ENCODE measurements at regions not wholly inside any gene's neighbourhood (a gene's known extent, or its start where the extent isn't known, plus 50 kb on each side); places are given as distances from the start of the nearest gene placed in this dataset.

- Histone ChIP-seq H3K4me1 (no peaks in the 10 kb centered on the region), H3K9ac (no peak overlapping the region), H3K4me2 (no peak overlapping the region), H3K9me3 (ENCODE audit: low read depth) (no peaks in the 10 kb centered on the region), H3K79me2 (ENCODE audit: low read depth) (no peaks in the 10 kb centered on the region), H2AFZ (replicated peaks) (no peak overlapping the region), H3K27ac (no peak overlapping the region), H3F3A (ENCODE audit: low read depth) (no peaks in the 10 kb centered on the region), H3K4me3 (no peak overlapping the region), H3K27me3 (no peaks in the 10 kb centered on the region), H4K20me1 (ENCODE audit: low read depth) (no peaks in the 10 kb centered on the region), H3K36me3 (no peaks in the 10 kb centered on the region)
- no peaks in the 10 kb centered on the region for H3K36me3 Mint-ChIP-seq
- DNase-seq (ENCODE audit: low spot score): no peak
- no peaks in the 10 kb centered on the region for H3K27me3 Mint-ChIP-seq (ENCODE audit: insufficient read depth, low read depth)
- H3K4me3 Mint-ChIP-seq: no peak overlapping the region
- no peaks in the 10 kb centered on the region for H3K4me1 Mint-ChIP-seq
- no peak overlapping the region for H3K27ac Mint-ChIP-seq
- no peaks in the 10 kb centered on the region for H3K9me3 Mint-ChIP-seq
- TF ChIP-seq EZH2 (IDR thresholded peaks at IDR 0.05): no peak
- TF ChIP-seq EZH2phosphoT487 (IDR thresholded peaks at IDR 0.05): no peak
- no peak for TF ChIP-seq CTCF (IDR thresholded peaks at IDR 0.05)
Measured at GRCh38 chr1:115233598-115233997, 104.5 kb downstream of the NGF start.

- H3K9me3 Mint-ChIP-seq: no peaks in the 10 kb centered on the region
- no peak for DNase-seq (ENCODE audit: low spot score)
- Histone ChIP-seq H4K20me1 (ENCODE audit: low read depth) (no peaks in the 10 kb centered on the region), H3K4me1 (no peaks in the 10 kb centered on the region), H3K27me3 (no peaks in the 10 kb centered on the region), H3K9ac (no peak overlapping the region), H3K9me3 (ENCODE audit: low read depth) (no peaks in the 10 kb centered on the region), H3K27ac (no peak overlapping the region), H3K4me3 (no peak overlapping the region), H3K4me2 (no peak overlapping the region), H2AFZ (replicated peaks) (no peak overlapping the region), H3F3A (ENCODE audit: low read depth) (no peaks in the 10 kb centered on the region), H3K79me2 (ENCODE audit: low read depth) (no peaks in the 10 kb centered on the region), H3K36me3 (no peaks in the 10 kb centered on the region)
- H3K27ac Mint-ChIP-seq: no peak overlapping the region
- H3K36me3 Mint-ChIP-seq: no peaks in the 10 kb centered on the region
- H3K4me3 Mint-ChIP-seq: no peak overlapping the region
- no peak for TF ChIP-seq EZH2phosphoT487 (IDR thresholded peaks at IDR 0.05)
- TF ChIP-seq CTCF (IDR thresholded peaks at IDR 0.05): no peak
- TF ChIP-seq EZH2 (IDR thresholded peaks at IDR 0.05): no peak
- H3K27me3 Mint-ChIP-seq (ENCODE audit: insufficient read depth, low read depth): no peaks in the 10 kb centered on the region
- H3K4me1 Mint-ChIP-seq: no peaks in the 10 kb centered on the region
Measured at GRCh38 chr1:115230281-115230680, 107.8 kb downstream of the NGF start.

- no peaks in the 10 kb centered on the region for H3K36me3 Mint-ChIP-seq
- H3K9me3 ChIP-seq (ENCODE audit: low read depth): no peaks in the 10 kb centered on the region
- no peaks in the 10 kb centered on the region for H4K20me1 ChIP-seq (ENCODE audit: low read depth)
- no peaks in the 10 kb centered on the region for H3K9me3 Mint-ChIP-seq
- H3K79me2 ChIP-seq (ENCODE audit: low read depth): no peaks in the 10 kb centered on the region
- H3F3A ChIP-seq (ENCODE audit: low read depth): no peaks in the 10 kb centered on the region
- no peak overlapping the region for H3K4me3 Mint-ChIP-seq
- no peaks in the 10 kb centered on the region for H3K27me3 Mint-ChIP-seq (ENCODE audit: insufficient read depth, low read depth)
- no peak for TF ChIP-seq EZH2 (IDR thresholded peaks at IDR 0.05)
- TF ChIP-seq CTCF (IDR thresholded peaks at IDR 0.05): no peak
- no peak for TF ChIP-seq EZH2phosphoT487 (IDR thresholded peaks at IDR 0.05)
- no peak overlapping the region for H3K4me3 ChIP-seq
- peaks cover 7% of the 10 kb centered on the region for H3K4me1 ChIP-seq
- H3K27ac ChIP-seq: no peak overlapping the region
- no peak overlapping the region for H3K27ac Mint-ChIP-seq
- no peaks in the 10 kb centered on the region for H3K36me3 ChIP-seq
- H3K4me2 ChIP-seq: no peak overlapping the region
- H3K4me1 Mint-ChIP-seq: peaks cover 11% of the 10 kb centered on the region
- no peak overlapping the region for H3K9ac ChIP-seq
- H2AFZ ChIP-seq (replicated peaks): no peak overlapping the region
- no peak for DNase-seq (ENCODE audit: low spot score)
- H3K27me3 ChIP-seq: no peaks in the 10 kb centered on the region
Measured at GRCh38 chr1:115229016-115229415, 109.0 kb downstream of the NGF start.

- no peak overlapping the region for H3K4me2 ChIP-seq
- H3K9me3 ChIP-seq (ENCODE audit: low read depth): no peaks in the 10 kb centered on the region
- no peaks in the 10 kb centered on the region for H3K79me2 ChIP-seq (ENCODE audit: low read depth)
- no peak overlapping the region for H3K4me3 ChIP-seq
- no peaks in the 10 kb centered on the region for H3K27me3 ChIP-seq
- no peak overlapping the region for H2AFZ ChIP-seq (replicated peaks)
- no peaks in the 10 kb centered on the region for H3K27me3 Mint-ChIP-seq (ENCODE audit: insufficient read depth, low read depth)
- DNase-seq (ENCODE audit: low spot score): no peak
- H3K4me3 Mint-ChIP-seq: no peak overlapping the region
- no peaks in the 10 kb centered on the region for H3K36me3 ChIP-seq
- H3K9me3 Mint-ChIP-seq: no peaks in the 10 kb centered on the region
- TF ChIP-seq CTCF (IDR thresholded peaks at IDR 0.05) (no peak), EZH2 (IDR thresholded peaks at IDR 0.05) (no peak), EZH2phosphoT487 (IDR thresholded peaks at IDR 0.05) (no peak)
- H3K27ac Mint-ChIP-seq: no peak overlapping the region
- no peak overlapping the region for H3K9ac ChIP-seq
- H3K27ac ChIP-seq: no peak overlapping the region
- no peaks in the 10 kb centered on the region for H3K36me3 Mint-ChIP-seq
- no peaks in the 10 kb centered on the region for H3F3A ChIP-seq (ENCODE audit: low read depth)
- H4K20me1 ChIP-seq (ENCODE audit: low read depth): no peaks in the 10 kb centered on the region
- H3K4me1 ChIP-seq: peaks cover 7% of the 10 kb centered on the region
- H3K4me1 Mint-ChIP-seq: peaks cover 15% of the 10 kb centered on the region
Measured at GRCh38 chr1:115228191-115228590, 109.9 kb downstream of the NGF start.

All from neural progenitor cell (in vitro differentiated cells).